ENCODE measurements at regions not wholly inside any gene's neighbourhood (a gene's known extent, or its start where the extent isn't known, plus 50 kb on each side); places are given as distances from the start of the nearest gene placed in this dataset.

GRCh38 chr10:3946234-3947229 lies 161.5 kb upstream of the KLF6 start:
- no peaks in the 10 kb centered on the region for H3K23me2 ChIP-seq (ENCODE audit: insufficient read length, low read depth, low read length, poor library complexity, severe bottlenecking)
- H3K56ac ChIP-seq (ENCODE audit: insufficient read length, low read depth, low read length): no peak overlapping the region
- WGBS (ENCODE audit: extremely low coverage, insufficient read length, low lambda C conversion rate): 100% methylated on average over 1 of the region's 9 CpGs
- no peaks in the 10 kb centered on the region for H3K79me1 ChIP-seq (ENCODE audit: insufficient read depth, low read depth, low read length, poor library complexity, severe bottlenecking)
- TF ChIP-seq, protein P1, sequence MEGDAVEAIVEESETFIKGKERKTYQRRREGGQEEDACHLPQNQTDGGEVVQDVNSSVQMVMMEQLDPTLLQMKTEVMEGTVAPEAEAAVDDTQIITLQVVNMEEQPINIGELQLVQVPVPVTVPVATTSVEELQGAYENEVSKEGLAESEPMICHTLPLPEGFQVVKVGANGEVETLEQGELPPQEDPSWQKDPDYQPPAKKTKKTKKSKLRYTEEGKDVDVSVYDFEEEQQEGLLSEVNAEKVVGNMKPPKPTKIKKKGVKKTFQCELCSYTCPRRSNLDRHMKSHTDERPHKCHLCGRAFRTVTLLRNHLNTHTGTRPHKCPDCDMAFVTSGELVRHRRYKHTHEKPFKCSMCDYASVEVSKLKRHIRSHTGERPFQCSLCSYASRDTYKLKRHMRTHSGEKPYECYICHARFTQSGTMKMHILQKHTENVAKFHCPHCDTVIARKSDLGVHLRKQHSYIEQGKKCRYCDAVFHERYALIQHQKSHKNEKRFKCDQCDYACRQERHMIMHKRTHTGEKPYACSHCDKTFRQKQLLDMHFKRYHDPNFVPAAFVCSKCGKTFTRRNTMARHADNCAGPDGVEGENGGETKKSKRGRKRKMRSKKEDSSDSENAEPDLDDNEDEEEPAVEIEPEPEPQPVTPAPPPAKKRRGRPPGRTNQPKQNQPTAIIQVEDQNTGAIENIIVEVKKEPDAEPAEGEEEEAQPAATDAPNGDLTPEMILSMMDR (conservative IDR thresholded peaks at IDR 0.05): no peak
- no peak overlapping the region for H3K18ac ChIP-seq (ENCODE audit: insufficient read length, low read depth, low read length)
- H3K9ac ChIP-seq (ENCODE audit: extremely low read depth, insufficient read length, low read length): no peak overlapping the region
- no peak overlapping the region for H4K91ac ChIP-seq (ENCODE audit: insufficient read length, low read depth, low read length)
- no peak overlapping the region for H2BK120ac ChIP-seq (ENCODE audit: low read depth, low read length, poor library complexity, severe bottlenecking)
- Mint-ChIP-seq H3K4me3 (no peak overlapping the region), H3K27ac (no peak overlapping the region; a peak in 1 of 7 replicates), H3K36me3 (ENCODE audit: insufficient read depth in 1 of 3, low read depth in 3 of 3) (no peaks in the 10 kb centered on the region; a peak in 1 of 7 replicates), H3K9me3 (no peaks in the 10 kb centered on the region; a peak in 1 of 5 replicates), H3K4me1 (peaks cover 17 to 21% of the 10 kb centered on the region in 2 experiments), H3K27me3 (ENCODE audit: low read depth) (no peaks in the 10 kb centered on the region; the same call in 1 of the 2 replicates)
- H3K4me2 ChIP-seq (ENCODE audit: insufficient read depth, insufficient read length, low read length): no peak overlapping the region
- H3K23ac ChIP-seq (ENCODE audit: insufficient read length, low read depth, low read length): no peak overlapping the region
- no peak overlapping the region for H2BK5ac ChIP-seq (ENCODE audit: insufficient read length, low read length)
- no peak overlapping the region for H4K5ac ChIP-seq (ENCODE audit: insufficient read length, low read depth, low read length)
- DNase-seq: no peak
- H3K14ac ChIP-seq (ENCODE audit: insufficient read depth, low read length): no peak overlapping the region
- H2BK15ac ChIP-seq (ENCODE audit: low read depth, low read length): no peak overlapping the region
- H3K9me3 ChIP-seq (ENCODE audit: control insufficient read depth, low read depth, low read length): no peaks in the 10 kb centered on the region
- H3K4me1 ChIP-seq (ENCODE audit: insufficient read depth, low read length): no peaks in the 10 kb centered on the region
- no peak overlapping the region for H2BK12ac ChIP-seq (ENCODE audit: insufficient read length, low read depth, low read length)
- no peaks in the 10 kb centered on the region for H3K27me3 ChIP-seq (ENCODE audit: insufficient read depth, low read length)
- no peak overlapping the region for H3T11ph ChIP-seq (ENCODE audit: low read length)
- H2BK20ac ChIP-seq (ENCODE audit: low read depth, low read length, poor library complexity, severe bottlenecking): no peak overlapping the region
- no peak overlapping the region for H3K27ac ChIP-seq (ENCODE audit: insufficient read length, low read depth, low read length)
- no peak overlapping the region for H2AFZ ChIP-seq (ENCODE audit: low read length)
- no peak overlapping the region for H4K8ac ChIP-seq (replicated peaks; ENCODE audit: insufficient read length, low read depth, low read length)
- no peaks in the 10 kb centered on the region for H3K79me2 ChIP-seq (ENCODE audit: insufficient read depth, low read length)
- no peaks in the 10 kb centered on the region for H4K20me1 ChIP-seq (ENCODE audit: control insufficient read depth, insufficient read depth, insufficient read length)
- H3K4ac ChIP-seq (ENCODE audit: low read depth, low read length): no peak overlapping the region
- H2AK5ac ChIP-seq (ENCODE audit: insufficient read length, low read length): no peak overlapping the region
